Psoas muscle (tissue), 7 donors: ENCODE measurements at regions not wholly inside any gene's neighbourhood (a gene's known extent, or its start where the extent isn't known, plus 50 kb on each side); places are given as distances from the start of the nearest gene placed in this dataset.

Source experiments
- ATAC-seq, 4 donors: fragments of 200-7000 bp; cut with Tn5 transposase; one replicate each; pipeline ENCODE4 v1.9.1; 2020; ENCODE audit warnings: moderate library complexity in 3 of 4, mild to moderate bottlenecking in 2 of 4
- DNase-seq, 2 donors: peaks; one replicate each; pipeline ENCODE4 v3.0.0-alpha.2; 2020
- H3K27ac ChIP-seq: fragments of 200-600 bp; one replicate; pipeline ENCODE4 v1.8.0; 2022
- H3K27me3 ChIP-seq, 3 donors: fragments of 200-600 bp in 1 of 3; one replicate each; pipeline versions ENCODE4 v1.6.1 to v1.8.0; 2013 to 2022; ENCODE audit warnings: low read length in 2 of 3, mild to moderate bottlenecking in 2 of 3, moderate library complexity in 1 of 3; ENCODE audit not compliant: insufficient read depth in 3 of 3
- H3K36me3 ChIP-seq, 2 donors: fragments of 200-600 bp in 1 of 2; one replicate each; pipeline versions ENCODE4 v1.6.1 to v1.8.0; 2013 to 2022; ENCODE audit warnings: low read depth in 1 of 2, mild to moderate bottlenecking in 1 of 2, moderate library complexity in 1 of 2; ENCODE audit not compliant: insufficient read depth in 1 of 2
- H3K4me1 ChIP-seq: fragments of 200-600 bp; one replicate; pipeline ENCODE4 v1.8.0; 2022
- H3K4me3 ChIP-seq: fragments of 200-600 bp; one replicate; pipeline ENCODE4 v1.8.0; 2022; ENCODE audit warnings: mild to moderate bottlenecking
- H3K9me3 ChIP-seq: fragments of 200-600 bp; one replicate; pipeline ENCODE4 v1.8.0; 2022
- CTCF ChIP-seq: fragments of 200-600 bp; IDR thresholded peaks from one replicate; pipeline ENCODE4 v1.8.0; 2022; ENCODE audit warnings: antibody characterized with exemption
- WGBS, 3 donors: extraction: QIAGEN DNeasy Blood & Tissue Kit; methylation state at CpG; one replicate each; pipeline versions ENCODE4 v1.1.6 to v1.1.7; 2013; 5-methylcytosine and 5-hydroxymethylcytosine counted together
- intact Hi-C, 2 donors: fragments of 100-400 bp; cut with DNase I; formaldehyde crosslinking; loops; one replicate each; pipeline versions ENCODE4 v1.11.0 to v1.14.2; 2022
- donor health status: healthy with polysubstance abuse.
- donor health status: DM: no; HTN: no; CAD: no; lungs with moderate emphysema.
- donor health status: Bipolar disorder and iron deficiency.
- donor health status: healthy.
- donor health status: DM: yes; HTN: yes; CAD: no.
- donor health status: DM: no; HTN: no; CAD: no.
- donor health status: DM: yes; HTN: yes; CAD: no.

- intact Hi-C loops, result no loop called here
- DNase-seq, result no peak
- Histone ChIP-seq H3K4me1 (no peaks in the 10 kb centered on the region), H3K9me3 (no peaks in the 10 kb centered on the region), H3K36me3 (no peaks in the 10 kb centered on the region), H3K27me3 (no peaks in the 10 kb centered on the region), H3K4me3 (no peak overlapping the region), H3K27ac (no peak overlapping the region)
- 75 to 80% (median 76%) methylated on average over 5 of the region's 5 CpGs for WGBS, 3 donors
- ATAC-seq, result no peak
- no peak for TF ChIP-seq CTCF
These were observed 1049.1 kb upstream of the TENM3 start for GRCh38 chr4:181194096-181194495.

- Histone ChIP-seq H3K27ac (no peak overlapping the region), H3K27me3 (no peaks in the 10 kb centered on the region), H3K4me1 (no peaks in the 10 kb centered on the region), H3K9me3 (no peaks in the 10 kb centered on the region), H3K36me3 (no peaks in the 10 kb centered on the region), H3K4me3 (no peak overlapping the region)
- 42 to 52% (median 45%) methylated on average over 5 of the region's 5 CpGs for WGBS, 3 donors
- DNase-seq, result no peak
- intact Hi-C loops, result no loop called here
- no peak for TF ChIP-seq CTCF
- no peak for ATAC-seq
These were observed 1043.1 kb upstream of the TENM3 start for GRCh38 chr4:181200076-181200475.

GRCh38 chr4:181202240-181202639 is 1041.0 kb upstream of the TENM3 start:
- DNase-seq, result no peak
- Histone ChIP-seq H3K27me3 (no peaks in the 10 kb centered on the region), H3K4me1 (no peaks in the 10 kb centered on the region), H3K9me3 (no peaks in the 10 kb centered on the region), H3K36me3 (no peaks in the 10 kb centered on the region), H3K27ac (no peak overlapping the region), H3K4me3 (no peak overlapping the region)
- no peak for ATAC-seq
- TF ChIP-seq CTCF, result no peak
- intact Hi-C loops, result no loop called here
- 54 to 67% (median 61%) methylated on average over 5 of the region's 5 CpGs for WGBS, 3 donors

GRCh38 chr4:181204109-181204508 is 1039.1 kb upstream of the TENM3 start:
- H3K9me3 ChIP-seq, result no peaks in the 10 kb centered on the region
- no peak for DNase-seq
- H3K36me3 ChIP-seq, result no peaks in the 10 kb centered on the region
- H3K4me1 ChIP-seq, result no peaks in the 10 kb centered on the region
- H3K27me3 ChIP-seq, result no peaks in the 10 kb centered on the region
- ATAC-seq, result no peak
- 59 to 61% (median 60%) methylated on average over 4 of the region's 4 CpGs for WGBS, 3 donors
- no peak overlapping the region for H3K27ac ChIP-seq
- no peak overlapping the region for H3K4me3 ChIP-seq
- intact Hi-C loops, result no loop called here
- TF ChIP-seq CTCF, result no peak

GRCh38 chr4:181213551-181213950 is 1029.7 kb upstream of the TENM3 start:
- DNase-seq (no peak), ATAC-seq (no peak)
- intact Hi-C loops, result no loop called here

More at GRCh38 chr4:181213551-181213950, 1029.7 kb upstream of the TENM3 start:
- 16 to 34% (median 18%) methylated on average over 2 of the region's 2 CpGs for WGBS, 3 donors
- H3K36me3 ChIP-seq, result no peaks in the 10 kb centered on the region
- no peaks in the 10 kb centered on the region for H3K4me1 ChIP-seq
- H3K9me3 ChIP-seq, result no peaks in the 10 kb centered on the region
- no peak for TF ChIP-seq CTCF
- no peaks in the 10 kb centered on the region for H3K27me3 ChIP-seq
- H3K27ac ChIP-seq, result no peak overlapping the region
- no peak overlapping the region for H3K4me3 ChIP-seq
